GM18858 (cell line): ENCODE measurements at regions not wholly inside any gene's neighbourhood (a gene's known extent, or its start where the extent isn't known, plus 50 kb on each side); places are given as distances from the start of the nearest gene placed in this dataset.

Experiments
- ATAC-seq: cut with Tn5 transposase; IDR thresholded peaks from one replicate; pipeline ENCODE4 v1.9.1; 2021; ENCODE audit not compliant: unreplicated experiment

DNA sequence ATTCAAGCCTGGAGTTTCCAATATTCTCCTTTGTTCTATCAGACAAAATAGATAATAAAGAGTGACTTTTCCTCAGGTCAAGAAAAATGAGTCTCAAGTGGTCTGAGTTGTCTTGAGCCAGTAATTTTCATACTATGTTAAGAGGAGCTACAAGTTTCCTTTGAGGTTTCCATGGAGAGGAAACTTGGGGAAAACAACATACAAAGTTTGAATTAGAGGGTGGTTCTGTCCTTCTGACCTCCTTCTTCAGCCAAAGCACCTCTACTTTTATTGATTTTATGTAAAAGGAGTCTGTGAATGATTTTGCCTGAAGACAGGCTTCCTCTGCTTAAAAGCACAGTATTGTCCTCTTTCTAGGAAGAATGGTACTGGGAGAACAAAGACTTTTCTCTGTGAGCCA is 497.2 kb upstream of the PKN2 start:
- ATAC-seq: no peak

DNA sequence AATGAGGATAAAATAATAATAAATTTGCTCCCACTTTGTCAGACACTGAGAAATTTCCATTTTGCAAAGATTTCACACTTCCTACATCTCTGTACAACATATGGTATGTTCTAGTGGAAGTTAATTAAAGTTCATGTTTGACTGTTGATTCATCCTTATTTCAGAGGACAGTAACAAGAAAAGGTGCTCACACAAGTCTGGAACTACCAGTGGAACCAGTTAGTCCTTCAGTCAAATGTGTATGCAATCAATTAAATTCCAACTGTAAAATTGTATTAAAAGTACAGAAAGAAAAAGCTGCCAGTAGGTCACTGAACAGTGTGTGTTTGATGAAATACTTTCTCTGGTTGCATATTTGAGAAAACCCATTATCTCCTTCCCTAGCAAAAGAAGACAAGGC is 496.0 kb upstream of the PKN2 start:
- no peak for ATAC-seq

DNA sequence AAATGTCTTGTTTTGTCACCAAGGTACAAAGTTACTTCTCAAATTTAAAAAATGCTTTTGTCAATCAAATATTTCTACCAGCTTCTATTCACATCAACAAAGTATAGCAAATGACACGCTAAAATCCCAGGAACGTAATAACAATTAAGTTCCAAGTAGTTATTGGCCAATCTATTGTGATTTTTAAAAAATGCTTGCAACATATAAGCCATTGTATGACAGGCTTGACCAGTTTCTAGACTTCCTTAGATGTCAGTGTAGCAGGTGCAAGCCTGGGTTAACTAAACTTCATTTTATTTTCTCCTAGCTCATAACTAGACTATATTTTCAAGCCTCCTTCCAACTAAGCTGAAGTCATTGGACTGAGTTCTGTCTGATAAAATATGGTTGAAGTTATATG is 494.5 kb upstream of the PKN2 start:
- ATAC-seq: no peak

DNA sequence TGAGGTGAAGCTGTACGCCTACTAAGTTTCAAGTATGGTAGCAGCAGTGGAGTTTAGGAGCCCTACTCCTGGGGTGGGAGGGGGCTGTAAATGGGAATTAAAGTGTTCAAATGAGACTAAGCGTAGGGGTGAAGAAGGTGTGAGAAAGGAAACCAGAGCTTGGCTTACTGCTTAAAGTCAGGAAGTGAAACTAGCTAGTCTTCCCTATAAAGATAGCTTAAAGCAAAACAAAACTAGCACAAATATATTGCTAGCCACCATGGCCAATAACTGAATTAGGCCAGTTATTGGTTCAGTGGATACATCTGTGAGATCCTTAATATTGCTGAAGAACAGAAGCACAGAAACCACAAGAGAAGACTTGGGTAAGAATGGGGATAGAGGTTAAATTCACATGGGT is 492.2 kb upstream of the PKN2 start:
- peak; percentile 94 for ATAC-seq

DNA sequence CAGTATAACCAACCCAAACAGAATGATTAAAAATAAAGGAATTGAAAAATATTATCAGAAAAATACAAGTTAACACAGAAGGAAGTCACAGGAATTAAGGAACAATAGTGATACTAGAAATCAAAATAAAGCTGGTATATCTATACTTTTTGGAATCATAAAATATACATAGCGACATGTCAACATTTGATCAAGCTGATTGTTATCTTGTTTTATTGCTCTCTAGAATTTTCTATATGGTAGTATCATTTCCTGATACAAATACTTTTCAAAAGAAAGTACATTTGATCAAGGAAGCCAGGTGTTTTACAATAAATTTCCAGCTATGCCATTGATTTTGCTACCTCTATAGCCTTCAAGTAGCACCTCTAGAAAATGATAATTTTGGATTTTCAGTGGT is 489.5 kb upstream of the PKN2 start:
- ATAC-seq: no peak

DNA sequence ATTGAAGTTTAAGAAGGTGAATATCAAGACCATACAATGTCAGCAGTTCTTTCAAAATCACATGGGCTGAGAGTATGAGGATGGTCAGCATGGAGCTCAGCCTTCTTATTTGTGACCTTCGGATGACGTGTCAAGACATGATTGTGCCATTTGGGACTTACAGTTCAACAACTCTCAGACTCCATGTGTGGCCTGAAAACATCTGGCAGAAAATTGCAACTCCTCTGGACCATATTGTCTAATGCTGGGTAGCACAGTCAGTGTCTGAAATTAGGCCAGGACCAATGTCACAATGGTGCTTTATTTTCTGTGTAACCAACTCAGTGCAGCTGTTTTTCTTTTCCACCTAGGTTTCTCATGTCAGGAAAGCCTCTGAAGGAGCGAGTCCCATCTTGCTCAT is 483.5 kb upstream of the PKN2 start:
- no peak for ATAC-seq

DNA sequence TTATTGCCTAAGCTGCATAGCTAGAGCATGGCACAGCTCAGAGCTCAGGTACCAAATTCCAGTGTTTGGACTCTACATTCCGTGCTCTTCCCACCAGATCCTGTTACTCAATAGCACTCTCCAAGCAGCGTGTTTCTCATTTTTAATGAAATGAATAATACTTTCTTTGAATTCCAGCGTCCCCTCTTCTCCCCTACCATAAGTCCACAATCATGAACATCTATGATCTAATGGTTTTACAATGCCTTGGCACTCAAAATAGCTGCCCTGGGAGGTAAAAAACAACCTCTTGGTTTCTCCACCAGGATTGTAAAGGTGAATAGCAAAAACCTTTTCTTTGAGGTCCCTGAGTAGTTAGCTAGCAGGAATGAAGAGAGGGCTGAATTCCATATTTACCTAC is 480.0 kb upstream of the PKN2 start:
- ATAC-seq: no peak

DNA sequence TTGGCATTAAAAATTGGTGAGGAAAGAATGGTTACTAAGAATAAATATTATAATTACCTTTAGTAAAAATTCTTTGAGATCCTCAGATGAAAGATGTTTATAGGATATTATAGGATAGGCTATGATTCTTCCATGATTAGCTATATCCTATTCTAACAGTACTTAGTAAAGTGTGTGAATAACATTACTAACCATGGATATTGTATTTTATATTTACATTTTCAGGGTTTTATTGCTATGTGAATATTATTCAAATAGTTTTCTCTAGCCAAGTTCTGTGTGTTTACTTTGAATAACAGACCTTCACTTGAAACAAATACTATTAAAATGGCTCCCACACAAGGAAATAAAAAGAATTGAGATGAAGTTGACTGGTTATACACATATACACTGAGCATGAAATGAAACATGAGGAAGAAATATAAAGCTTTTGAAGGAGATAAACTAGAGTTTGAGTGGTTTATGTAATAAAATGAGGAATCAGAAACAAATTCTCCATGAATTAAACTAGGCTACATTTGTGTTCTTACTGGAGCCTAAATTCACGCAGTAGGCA is 479.4 kb upstream of the PKN2 start:
- ATAC-seq: no peak

DNA sequence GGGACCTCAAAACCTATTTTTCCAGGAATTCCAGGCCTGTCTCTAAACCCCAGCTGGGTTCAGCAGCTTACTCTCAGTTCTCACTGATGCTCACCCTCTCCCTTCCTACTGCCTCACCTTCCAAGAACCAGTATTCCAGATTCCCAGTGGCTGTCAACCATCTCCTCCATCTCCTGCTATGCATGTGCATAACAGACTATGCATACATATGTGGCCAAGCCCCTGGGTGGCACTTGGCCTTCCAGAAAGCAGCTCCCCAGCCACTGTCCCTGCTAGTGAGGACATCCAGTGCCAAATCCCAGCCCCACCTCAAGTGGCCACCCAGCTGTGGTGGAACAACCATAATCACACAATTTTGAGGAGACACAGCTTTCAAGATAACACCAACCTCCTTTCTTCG is 475.7 kb upstream of the PKN2 start:
- no peak for ATAC-seq

DNA sequence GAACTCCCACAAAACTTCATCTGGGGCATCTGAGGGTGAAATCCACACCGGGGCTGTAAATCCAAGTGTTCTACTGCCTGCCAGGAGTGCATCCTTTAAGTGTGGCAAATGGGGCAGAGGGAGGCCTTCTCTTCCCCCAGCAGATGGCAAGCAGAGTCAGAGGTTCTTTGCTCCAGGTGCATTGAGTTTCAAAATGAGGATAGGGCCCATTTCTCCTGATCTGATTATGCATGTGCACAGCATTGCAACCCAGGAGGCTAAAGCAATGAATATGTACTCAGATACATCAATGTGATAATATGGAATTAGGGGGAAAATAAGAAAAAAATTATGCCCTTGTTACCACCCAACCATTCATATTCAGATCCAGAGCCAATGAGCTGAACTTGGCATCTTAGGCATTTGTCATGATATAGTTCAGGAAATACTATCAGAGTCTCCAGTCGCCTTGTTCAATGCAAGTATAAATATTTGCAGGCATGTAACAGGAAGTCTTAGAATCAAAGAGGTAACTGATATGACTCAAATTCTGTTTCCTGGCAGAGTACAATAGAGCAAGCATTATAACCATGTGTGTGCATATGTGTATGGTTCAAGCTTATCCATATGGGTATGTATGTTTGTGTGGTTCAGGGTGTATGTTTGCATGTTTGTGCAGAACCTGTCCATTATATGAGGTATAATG is 473.8 kb upstream of the PKN2 start:
- ATAC-seq: no peak

DNA sequence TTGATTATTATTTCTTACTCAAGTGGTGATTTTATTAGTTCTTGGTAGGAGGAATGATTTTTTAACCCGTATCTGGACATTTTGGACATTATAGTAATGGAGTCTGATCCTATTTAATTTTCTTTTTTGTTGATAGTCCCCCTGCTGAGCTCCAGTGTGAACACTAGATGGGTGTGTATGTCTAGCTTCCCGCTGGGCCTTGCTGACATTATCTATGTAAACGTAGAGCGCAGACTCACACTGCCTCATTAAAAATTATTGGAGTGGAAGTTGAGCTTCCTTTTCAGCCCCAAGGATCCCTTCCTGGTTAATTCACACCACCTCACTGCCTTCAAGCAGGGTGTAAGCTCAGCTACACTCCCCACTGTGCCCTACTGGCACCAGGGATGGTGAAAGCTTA is 467.6 kb upstream of the PKN2 start:
- ATAC-seq: no peak

DNA sequence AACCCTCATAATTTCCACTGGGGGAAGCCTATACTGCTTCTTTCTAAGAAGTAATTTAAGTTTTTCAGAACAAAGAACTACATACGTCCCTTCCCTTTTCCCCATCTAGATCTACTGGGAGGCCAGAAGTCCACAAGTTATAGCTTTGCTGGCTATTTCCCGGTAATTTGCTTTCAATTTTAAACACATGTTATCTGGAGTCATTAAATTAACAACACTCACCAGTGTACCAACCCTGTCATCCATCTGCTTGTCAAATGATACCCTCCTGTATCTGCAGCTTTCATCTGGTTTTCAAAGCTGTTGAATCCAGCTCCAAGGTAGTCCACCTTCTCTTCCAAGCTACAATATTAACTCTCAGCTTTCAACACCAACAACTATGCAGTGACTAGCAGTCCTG is 466.7 kb upstream of the PKN2 start:
- ATAC-seq: no peak

DNA sequence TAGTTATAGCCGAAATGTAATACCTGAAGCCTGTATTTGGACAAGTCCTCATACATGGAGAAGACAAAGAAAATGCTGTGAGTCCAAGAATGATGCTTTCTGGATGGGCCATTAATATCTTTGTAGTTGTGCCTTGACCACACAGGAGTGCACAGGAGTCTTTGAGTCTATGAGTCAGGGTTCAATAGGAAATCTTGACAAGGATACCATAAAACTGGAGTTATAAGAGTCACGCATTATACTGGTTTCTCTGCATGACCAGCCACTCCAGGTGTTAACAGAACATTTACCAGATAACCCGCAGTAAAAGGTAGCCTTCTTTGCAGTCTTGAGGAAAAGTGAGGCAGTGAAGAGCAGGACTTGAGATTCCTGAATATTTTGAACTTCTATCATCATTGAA is 464.6 kb upstream of the PKN2 start:
- ATAC-seq: no peak

DNA sequence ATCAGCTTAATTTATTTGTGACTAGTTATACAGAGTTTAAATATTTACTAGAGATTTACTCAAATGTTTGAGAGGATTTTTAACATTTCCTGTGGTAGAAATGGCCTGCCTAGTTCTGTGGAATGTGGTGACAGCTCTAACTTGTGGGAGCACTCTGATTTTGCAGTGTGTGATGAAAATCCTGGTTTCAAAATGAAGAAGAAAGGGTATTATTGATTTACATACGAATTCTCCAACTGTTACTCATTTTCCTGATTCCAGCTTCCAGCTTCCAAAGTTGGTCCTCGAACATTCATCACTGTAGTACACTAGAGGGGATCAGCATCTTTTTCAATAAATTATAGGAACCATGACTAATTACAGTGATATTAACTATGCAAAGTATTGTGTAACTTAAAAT is 462.7 kb upstream of the PKN2 start:
- no peak for ATAC-seq

DNA sequence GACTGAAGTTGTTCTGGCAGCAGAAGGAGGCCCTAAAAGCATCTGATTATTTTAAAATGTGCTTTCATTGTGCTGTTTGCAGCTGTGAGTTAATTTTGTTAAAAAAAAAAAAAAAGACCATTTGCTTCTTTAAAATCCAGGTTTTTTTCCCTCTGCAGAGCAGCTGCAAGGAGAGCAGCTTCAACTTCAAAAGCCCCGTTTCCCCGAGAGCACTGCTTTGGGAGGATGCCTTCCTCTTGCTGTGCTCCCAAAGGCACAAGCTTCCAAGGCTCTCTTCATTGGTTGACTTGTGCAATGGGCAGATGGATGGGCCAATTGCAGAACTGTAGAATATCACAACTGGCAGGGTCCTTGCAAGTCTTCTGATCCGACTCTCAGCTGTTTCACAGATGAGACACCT is 459.2 kb upstream of the PKN2 start:
- ATAC-seq: no peak

DNA sequence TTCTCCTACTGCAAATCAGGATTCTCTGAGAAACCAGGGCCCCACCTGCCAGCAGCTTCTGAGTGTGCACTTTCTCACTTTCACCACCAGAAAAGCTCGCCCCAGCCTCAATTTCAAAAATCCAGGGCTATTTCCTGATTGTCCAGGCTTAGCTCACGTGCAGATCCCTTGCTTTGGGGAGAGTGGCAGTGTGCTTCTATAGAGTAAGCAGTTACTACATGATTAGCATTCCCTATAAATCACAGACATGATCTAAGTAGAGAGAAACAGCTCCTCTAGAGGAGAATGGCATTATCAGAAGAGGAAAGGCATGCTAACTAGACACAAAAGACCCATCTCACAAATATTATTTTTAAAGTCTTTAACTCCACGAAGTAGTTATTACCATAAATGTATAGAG is 456.0 kb upstream of the PKN2 start:
- ATAC-seq: no peak

DNA sequence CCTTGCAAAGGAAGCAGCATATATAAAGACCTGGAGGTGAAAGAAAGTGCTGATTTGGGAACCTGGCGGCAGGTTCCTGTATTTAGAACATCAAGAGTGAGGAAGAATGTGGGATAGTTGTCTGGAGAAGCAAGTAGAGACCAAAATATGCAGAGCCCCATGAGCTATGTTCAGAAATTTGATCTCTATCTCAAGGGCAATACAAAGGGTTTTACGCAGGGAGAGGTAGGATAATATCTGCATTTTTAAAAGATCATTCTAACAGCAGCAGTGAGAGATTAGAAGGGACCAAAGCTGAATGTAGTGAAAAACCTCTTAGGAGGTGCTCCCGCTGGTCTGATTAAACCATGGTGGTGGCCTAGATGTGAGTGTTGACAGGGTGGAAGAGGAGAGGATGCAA is 453.9 kb upstream of the PKN2 start:
- ATAC-seq: no peak

DNA sequence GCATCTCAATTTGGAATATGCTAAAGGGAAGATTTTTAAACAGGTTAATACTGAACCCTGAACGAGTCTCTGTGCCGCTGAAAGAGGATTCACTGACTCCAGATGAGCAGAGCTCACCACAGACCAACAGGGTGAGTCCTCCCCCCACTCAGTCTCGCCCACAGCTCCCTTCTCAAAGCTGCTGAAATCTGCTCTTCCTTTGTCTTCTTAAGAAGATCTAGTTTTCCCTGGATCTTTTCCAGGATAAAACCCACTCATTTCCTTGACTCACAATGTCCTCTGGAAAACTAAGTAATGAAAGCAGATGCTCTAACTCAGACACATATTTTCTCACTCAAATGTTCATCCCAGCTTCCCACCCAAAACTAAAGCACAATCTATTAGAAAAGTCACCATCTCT is 447.0 kb upstream of the PKN2 start:
- ATAC-seq: no peak

DNA sequence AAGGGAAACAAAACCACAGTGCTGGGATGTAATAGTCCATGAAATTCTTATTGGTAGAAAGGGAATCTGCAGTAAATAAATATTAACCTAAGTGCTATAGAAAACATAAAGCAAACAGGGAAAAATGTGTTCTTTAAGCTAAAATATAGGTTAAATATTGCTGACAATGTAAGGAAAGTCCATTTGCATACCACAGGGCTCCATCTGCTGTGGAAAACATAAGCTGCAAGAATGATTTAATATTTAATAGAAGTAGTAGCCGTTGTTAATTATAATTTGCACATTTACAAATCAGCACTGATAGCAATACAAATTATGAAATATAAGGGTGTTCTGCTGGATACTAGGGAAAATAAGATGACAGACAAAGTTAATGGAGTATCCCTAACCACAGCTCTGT is 444.9 kb upstream of the PKN2 start:
- no peak for ATAC-seq

DNA sequence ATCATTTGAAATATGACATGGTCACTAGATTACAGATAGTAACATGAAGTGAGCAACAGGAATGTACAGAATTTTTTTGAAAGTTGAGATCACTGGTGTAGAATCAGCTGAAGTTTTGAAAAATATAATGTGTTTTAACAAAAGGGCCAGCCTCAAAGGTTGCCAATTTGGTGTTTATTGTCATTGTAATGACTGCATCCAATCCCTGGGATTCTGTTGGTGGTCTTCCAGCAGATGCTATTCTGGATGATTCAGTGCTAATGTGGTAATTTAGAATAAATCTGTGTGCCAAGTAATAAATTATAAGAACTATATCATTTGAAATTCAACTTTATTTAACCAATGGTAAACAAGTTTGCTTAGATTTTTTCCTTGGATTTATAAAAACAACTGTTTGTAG is 436.4 kb upstream of the PKN2 start:
- ATAC-seq: no peak

DNA sequence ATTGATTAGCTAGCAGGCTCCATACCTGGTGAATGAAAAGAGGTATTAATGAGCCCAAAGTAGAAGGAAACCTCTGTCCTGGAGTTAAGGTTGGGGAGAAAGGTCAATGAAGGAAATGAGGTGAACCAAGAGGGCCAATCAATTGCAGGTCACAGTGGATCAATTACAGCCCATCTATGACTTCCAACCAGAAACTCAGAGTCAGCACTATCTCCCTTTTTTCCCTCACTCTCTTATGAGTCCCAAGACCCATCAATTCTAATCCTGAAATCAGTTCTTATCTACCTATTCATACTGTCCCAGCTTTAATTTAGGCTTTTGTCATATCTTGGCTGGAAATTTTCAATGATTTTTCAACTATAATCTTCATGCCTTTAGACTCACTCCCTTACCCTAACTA is 433.2 kb upstream of the PKN2 start:
- ATAC-seq: no peak

DNA sequence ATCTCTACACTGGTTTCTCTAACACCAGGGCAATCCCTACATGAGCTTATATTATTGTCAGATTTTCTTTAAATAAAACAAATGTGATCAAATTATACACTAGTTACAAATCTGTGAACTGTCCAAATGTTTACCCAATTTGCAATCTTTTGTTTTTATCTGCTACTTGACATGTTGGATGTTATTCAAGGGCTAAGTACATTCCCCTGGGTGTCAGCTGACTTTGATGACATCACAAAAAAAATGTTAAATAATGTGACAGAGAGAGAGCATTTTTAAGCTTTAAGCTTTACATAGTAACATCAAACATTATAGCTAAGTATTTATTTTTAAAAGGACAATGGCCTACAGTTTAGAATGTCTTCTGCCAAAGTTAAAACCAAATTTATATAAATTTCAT is 431.3 kb upstream of the PKN2 start:
- ATAC-seq: no peak

DNA sequence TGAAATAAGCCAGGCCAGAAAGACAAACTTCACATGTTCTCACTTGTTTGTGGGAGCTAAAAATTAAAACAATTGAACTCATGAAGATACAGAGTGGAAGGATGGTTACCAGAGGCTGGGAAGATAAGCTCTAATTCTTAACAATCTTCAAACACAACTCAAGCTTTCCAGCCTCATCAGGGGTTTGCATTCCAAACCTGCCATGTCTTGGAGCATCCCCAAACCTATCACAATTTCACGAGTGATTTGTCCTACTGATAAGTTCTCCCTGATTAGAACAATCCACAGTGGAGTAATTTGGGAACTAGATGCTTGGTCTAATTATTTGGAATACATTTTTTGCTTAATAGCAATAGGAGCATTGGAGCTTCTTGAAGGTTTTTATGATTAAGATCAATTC is 418.5 kb upstream of the PKN2 start:
- ATAC-seq: no peak
